IMR-90 (cell line): ENCODE measurements at regions not wholly inside any gene's neighbourhood (a gene's known extent, or its start where the extent isn't known, plus 50 kb on each side); places are given as distances from the start of the nearest gene placed in this dataset.

ENCODE experiments used
- ATAC-seq: fragments of 200-7000 bp; cut with Tn5 transposase; 2 replicates; pipeline ENCODE4 v1.9.1; 2020; ENCODE audit warnings: low read depth, mild to moderate bottlenecking, moderate library complexity
- BruUV-seq: library from RNA; stranded (reverse); fragments of 400-500 nt; replicated peaks from 2 replicates; lab custom pipeline; 2021; lab: Mats Ljungman, UMichigan
- CTCF ChIA-PET: fragments of 300-600 bp; formaldehyde crosslinking; extraction: SDS; loops from one replicate; lab custom pipeline; 2021; ENCODE audit warnings: antibody characterized with exemption; lab: Yijun Ruan, JAX
- POLR2A ChIA-PET: fragments of 300-600 bp; sonication (Branson Sonifier 250); formaldehyde crosslinking; loops from one replicate; lab custom pipeline; 2022; ENCODE audit warnings: antibody characterized with exemption; ENCODE audit not compliant: unreplicated experiment; lab: Charles Lee
- DNase-seq: peaks from one replicate; pipeline ENCODE4 v3.0.0; 2013
- H2AFZ ChIP-seq: replicated peaks from 2 replicates; pipeline ENCODE3; 2013; ENCODE audit warnings: low read length, mild to moderate bottlenecking; ENCODE audit not compliant: poor library complexity
- H2AK5ac ChIP-seq: 2 replicates; pipeline ENCODE4 v1.6.1; 2013; ENCODE audit warnings: low read depth, low read length, inconsistent platforms
- H2AK9ac ChIP-seq: replicated peaks from 2 replicates; pipeline ENCODE3; 2013; ENCODE audit warnings: mild to moderate bottlenecking, low read depth, low read length, moderate library complexity; ENCODE audit not compliant: poor library complexity
- H2BK120ac ChIP-seq: 2 replicates; pipeline ENCODE4 v1.6.1; 2013; ENCODE audit warnings: low read depth, low read length, inconsistent platforms
- H2BK15ac ChIP-seq: 3 replicates; pipeline ENCODE4 v1.6.1; 2013; ENCODE audit warnings: low read depth, low read length, inconsistent platforms
- H2BK20ac ChIP-seq: 2 replicates; pipeline ENCODE4 v1.6.1; 2013; ENCODE audit warnings: low read depth, mild to moderate bottlenecking, inconsistent platforms, low read length, moderate library complexity
- H2BK5ac ChIP-seq: 2 replicates; pipeline ENCODE4 v1.6.1; 2013; ENCODE audit warnings: mild to moderate bottlenecking, low read depth, low read length, inconsistent platforms; ENCODE audit not compliant: poor library complexity, severe bottlenecking
- H3K14ac ChIP-seq: replicated peaks from 2 replicates; pipeline ENCODE4 v1.6.1; 2013; ENCODE audit warnings: low read depth, low read length, inconsistent platforms
- H3K18ac ChIP-seq: 2 replicates; pipeline ENCODE4 v1.6.1; 2013; ENCODE audit warnings: low read depth, low read length, control low read depth
- H3K23ac ChIP-seq: 2 replicates; pipeline ENCODE4 v1.6.1; 2013; ENCODE audit warnings: low read depth, low read length, inconsistent platforms
- H3K27ac ChIP-seq: 2 replicates; pipeline ENCODE4 v1.5.1; 2013; ENCODE audit warnings: mild to moderate bottlenecking, control low read depth, low read length; ENCODE audit not compliant: insufficient read depth
- H3K27me3 ChIP-seq: 2 replicates; pipeline ENCODE4 v1.6.1; 2013; ENCODE audit warnings: low read length; ENCODE audit not compliant: control insufficient read depth, insufficient read depth
- H3K36me3 ChIP-seq: 2 replicates; pipeline ENCODE4 v1.6.1; 2013; ENCODE audit warnings: low read length, mixed read lengths; ENCODE audit not compliant: control insufficient read depth, insufficient read depth
- H3K4ac ChIP-seq: 2 replicates; pipeline ENCODE4 v1.6.1; 2013; ENCODE audit warnings: low read depth, low read length, inconsistent platforms
- H3K4me1 ChIP-seq: 2 replicates; pipeline ENCODE4 v1.6.1; 2013; ENCODE audit warnings: low read length, mixed read lengths; ENCODE audit not compliant: control insufficient read depth, insufficient read depth
- H3K4me2 ChIP-seq: 2 replicates; pipeline ENCODE4 v1.6.1; 2013; ENCODE audit warnings: low read depth, mild to moderate bottlenecking, control low read depth, low read length, moderate library complexity
- H3K4me3 ChIP-seq: 2 replicates; pipeline ENCODE4 v1.5.1; 2013; ENCODE audit warnings: low read depth, mild to moderate bottlenecking, control low read depth, low read length, moderate library complexity; ENCODE audit not compliant: insufficient read depth
- H3K56ac ChIP-seq: 2 replicates; pipeline ENCODE4 v1.6.1; 2013; ENCODE audit warnings: low read length, inconsistent platforms; ENCODE audit not compliant: insufficient read depth; ENCODE audit errors: extremely low read depth
- H3K79me1 ChIP-seq, 2 experiments: 2 replicates each; pipeline ENCODE4 v1.6.1; 2013; ENCODE audit warnings: low read length in 2 of 2, inconsistent platforms in 1 of 2, low read depth in 1 of 2
- H3K9ac ChIP-seq: 2 replicates; pipeline ENCODE4 v1.6.1; 2013; ENCODE audit warnings: low read depth, low read length, control low read depth
- H3K9me1 ChIP-seq: 2 replicates; pipeline ENCODE4 v1.6.1; 2013; ENCODE audit warnings: low read length, inconsistent platforms; ENCODE audit not compliant: insufficient read depth
- H3K9me3 ChIP-seq: 2 replicates; pipeline ENCODE4 v1.6.1; 2013; ENCODE audit warnings: low read length; ENCODE audit not compliant: control insufficient read depth, insufficient read depth
- H4K20me1 ChIP-seq: 2 replicates; pipeline ENCODE4 v1.6.1; 2013; ENCODE audit warnings: low read length, inconsistent platforms; ENCODE audit not compliant: insufficient read depth
- H4K5ac ChIP-seq: 2 replicates; pipeline ENCODE4 v1.6.1; 2013; ENCODE audit warnings: mild to moderate bottlenecking, low read depth, low read length, control low read depth
- H4K8ac ChIP-seq, 2 experiments: 2 replicates each; pipeline ENCODE4 v1.6.1; 2013; ENCODE audit warnings: low read depth in 2 of 2, low read length in 2 of 2, control low read depth in 1 of 2, inconsistent platforms in 1 of 2
- H4K91ac ChIP-seq: 2 replicates; pipeline ENCODE4 v1.6.1; 2013; ENCODE audit warnings: low read depth, low read length, inconsistent platforms; ENCODE audit not compliant: insufficient read depth
- BHLHE40 ChIP-seq: fragments of 150-350 bp; IDR thresholded peaks from 2 replicates; pipeline ENCODE4 v1.6.1; 2016; ENCODE audit warnings: mild to moderate bottlenecking, low read depth, low read length
- CEBPB ChIP-seq: IDR thresholded peaks from 2 replicates; pipeline ENCODE4 v1.6.1; 2012; ENCODE audit warnings: low read depth, low read length, improper control_type of control experiment
- CHD1 ChIP-seq: IDR thresholded peaks from 2 replicates; pipeline ENCODE4 v1.6.1; 2012; ENCODE audit warnings: low read depth, low read length, improper control_type of control experiment
- FOS ChIP-seq: fragments of 150-350 bp; IDR thresholded peaks from 2 replicates; pipeline ENCODE4 v1.6.1; 2016; ENCODE audit warnings: low read depth, low read length
- MAFK ChIP-seq: IDR thresholded peaks from 2 replicates; pipeline ENCODE4 v1.6.1; 2012; ENCODE audit warnings: low read depth, low read length, improper control_type of control experiment
- MAZ ChIP-seq: IDR thresholded peaks from 2 replicates; pipeline ENCODE4 v1.6.1; 2012; ENCODE audit warnings: low read depth, mild to moderate bottlenecking, low read length, improper control_type of control experiment, moderate library complexity, borderline replicate concordance
- MXI1 ChIP-seq: IDR thresholded peaks from 2 replicates; pipeline ENCODE4 v1.6.1; 2012; ENCODE audit warnings: low read depth, mild to moderate bottlenecking, low read length, moderate library complexity, borderline replicate concordance
- NFE2L2 ChIP-seq: fragments of 150-350 bp; IDR thresholded peaks from 2 replicates; pipeline ENCODE4 v1.6.1; 2016; ENCODE audit warnings: low read depth, mild to moderate bottlenecking, low read length
- POLR2A ChIP-seq: IDR thresholded peaks from 2 replicates; pipeline ENCODE4 v1.6.1; 2012; ENCODE audit warnings: mild to moderate bottlenecking, low read depth, low read length
- RAD21 ChIP-seq: IDR thresholded peaks from 2 replicates; pipeline ENCODE4 v1.6.1; 2012; ENCODE audit warnings: low read length, improper control_type of control experiment
- RCOR1 ChIP-seq: IDR thresholded peaks from 2 replicates; pipeline ENCODE4 v1.6.1; 2012; ENCODE audit warnings: mild to moderate bottlenecking, low read length, improper control_type of control experiment; ENCODE audit not compliant: insufficient replicate concordance
- RFX5 ChIP-seq: IDR thresholded peaks from 2 replicates; pipeline ENCODE4 v1.8.0; 2012; ENCODE audit warnings: low read depth, mild to moderate bottlenecking, low read length, moderate library complexity
- SMC3 ChIP-seq: fragments of 150-350 bp; IDR thresholded peaks from 2 replicates; pipeline ENCODE4 v1.6.1; 2016; ENCODE audit warnings: low read depth, mild to moderate bottlenecking, antibody characterized with exemption, low read length, moderate library complexity
- WGBS, 2 experiments: methylation state at CpG; one replicate each; pipeline versions ENCODE4 v1.1.5 to v1.1.7; 2013; ENCODE audit warnings: missing lambda C conversion rate in 2 of 2; ENCODE audit not compliant: insufficient read length in 1 of 2; ENCODE audit errors: extremely low coverage in 2 of 2; 5-methylcytosine and 5-hydroxymethylcytosine counted together
- dilution Hi-C: fragments of 300-500 bp; cut with HindIII; formaldehyde crosslinking; loops from one replicate; pipeline ENCODE4 v1.14.3; 2018; ENCODE audit warnings: low sequenced_read_pairs; ENCODE audit not compliant: unreplicated experiment
- in situ Hi-C: fragments of 300-500 bp; cut with MboI; formaldehyde crosslinking; loops from 3 replicates; pipeline ENCODE4 v1.14.3; 2019; ENCODE audit warnings: low sequenced_read_pairs, inconsistent platforms, mixed read lengths
- intact Hi-C: fragments of 100-400 bp; cut with micrococcal nuclease; formaldehyde crosslinking; loops from 2 replicates; pipeline ENCODE4 v1.10.0; 2022
- TF ChIP-seq, protein P1 (sequence below): fragments of 150-350 bp; IDR thresholded peaks from 2 replicates; pipeline ENCODE4 v1.6.1; 2016; ENCODE audit warnings: low read depth, mild to moderate bottlenecking, low read length, moderate library complexity, borderline replicate concordance
- TF ChIP-seq, protein P2 (sequence below): fragments of 150-350 bp; IDR thresholded peaks from 2 replicates; pipeline ENCODE4 v1.6.1; 2017; ENCODE audit warnings: mild to moderate bottlenecking, antibody characterized with exemption, low read length, low read depth
- TF ChIP-seq, protein P3 (sequence below): conservative IDR thresholded peaks from 2 replicates; pipeline ENCODE4 v1.5.1; 2012; ENCODE audit warnings: mild to moderate bottlenecking, low read depth, low read length, improper control_type of control experiment

DNA sequence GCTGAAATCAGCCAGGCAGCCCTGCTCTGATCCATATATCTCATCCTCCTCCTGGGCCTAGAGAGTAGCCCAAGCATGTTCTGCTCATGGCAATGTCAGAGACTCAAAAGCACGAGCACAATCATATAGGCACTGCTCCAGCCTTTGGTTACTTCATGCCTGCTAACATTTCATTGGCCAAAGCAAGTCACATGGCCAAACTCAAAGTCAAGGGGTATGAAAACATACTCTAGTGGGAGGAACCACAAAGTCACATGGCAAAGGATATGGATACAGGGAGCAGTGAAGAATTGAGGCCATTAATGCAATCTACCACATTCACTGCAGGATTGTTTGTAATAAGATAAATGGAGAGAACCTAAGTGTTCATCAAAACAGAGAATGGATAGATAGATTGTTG lies 87.8 kb upstream of the SPATS2L start:
- Histone ChIP-seq H2BK15ac (no peak overlapping the region), H2BK20ac (no peak overlapping the region), H3K9me1 (no peaks in the 10 kb centered on the region; the same call in 1 of the 2 replicates), H2AFZ (no peak overlapping the region), H3K9ac (no peak overlapping the region), H4K8ac (no peak overlapping the region), H2BK120ac (no peak overlapping the region), H3K4me2 (no peak overlapping the region), H3K56ac (no peak overlapping the region), H2AK5ac (no peak overlapping the region), H3K4me3 (no peak overlapping the region), H4K5ac (no peak overlapping the region), H3K4ac (no peak overlapping the region), H3K27ac (no peak overlapping the region), H3K23ac (no peak overlapping the region), H4K20me1 (no peaks in the 10 kb centered on the region), H2BK5ac (no peak overlapping the region), H3K27me3 (no peaks in the 10 kb centered on the region), H3K4me1 (peaks cover 5% of the 10 kb centered on the region), H3K79me1 (no peaks in the 10 kb centered on the region), H4K91ac (no peak overlapping the region), H3K14ac (no peak overlapping the region; the same call in 1 of the 2 replicates), H3K36me3 (no peaks in the 10 kb centered on the region), H3K18ac (no peak overlapping the region), H2AK9ac (no peak overlapping the region), H3K9me3 (no peaks in the 10 kb centered on the region)
- TF ChIP-seq MAZ: no peak
- TF ChIP-seq, protein P1, sequence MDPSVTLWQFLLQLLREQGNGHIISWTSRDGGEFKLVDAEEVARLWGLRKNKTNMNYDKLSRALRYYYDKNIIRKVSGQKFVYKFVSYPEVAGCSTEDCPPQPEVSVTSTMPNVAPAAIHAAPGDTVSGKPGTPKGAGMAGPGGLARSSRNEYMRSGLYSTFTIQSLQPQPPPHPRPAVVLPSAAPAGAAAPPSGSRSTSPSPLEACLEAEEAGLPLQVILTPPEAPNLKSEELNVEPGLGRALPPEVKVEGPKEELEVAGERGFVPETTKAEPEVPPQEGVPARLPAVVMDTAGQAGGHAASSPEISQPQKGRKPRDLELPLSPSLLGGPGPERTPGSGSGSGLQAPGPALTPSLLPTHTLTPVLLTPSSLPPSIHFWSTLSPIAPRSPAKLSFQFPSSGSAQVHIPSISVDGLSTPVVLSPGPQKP: no peak
- TF ChIP-seq BHLHE40: no peak
- no peak for TF ChIP-seq CHD1
- TF ChIP-seq CEBPB: no peak
- TF ChIP-seq POLR2A: no peak
- TF ChIP-seq RCOR1: no peak
- TF ChIP-seq NFE2L2: no peak
- TF ChIP-seq FOS: no peak
- TF ChIP-seq, protein P2, sequence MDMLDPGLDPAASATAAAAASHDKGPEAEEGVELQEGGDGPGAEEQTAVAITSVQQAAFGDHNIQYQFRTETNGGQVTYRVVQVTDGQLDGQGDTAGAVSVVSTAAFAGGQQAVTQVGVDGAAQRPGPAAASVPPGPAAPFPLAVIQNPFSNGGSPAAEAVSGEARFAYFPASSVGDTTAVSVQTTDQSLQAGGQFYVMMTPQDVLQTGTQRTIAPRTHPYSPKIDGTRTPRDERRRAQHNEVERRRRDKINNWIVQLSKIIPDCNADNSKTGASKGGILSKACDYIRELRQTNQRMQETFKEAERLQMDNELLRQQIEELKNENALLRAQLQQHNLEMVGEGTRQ: no peak
- TF ChIP-seq RAD21: no peak
- no peak for TF ChIP-seq MXI1
- TF ChIP-seq MAFK: no peak
- TF ChIP-seq, protein P3, sequence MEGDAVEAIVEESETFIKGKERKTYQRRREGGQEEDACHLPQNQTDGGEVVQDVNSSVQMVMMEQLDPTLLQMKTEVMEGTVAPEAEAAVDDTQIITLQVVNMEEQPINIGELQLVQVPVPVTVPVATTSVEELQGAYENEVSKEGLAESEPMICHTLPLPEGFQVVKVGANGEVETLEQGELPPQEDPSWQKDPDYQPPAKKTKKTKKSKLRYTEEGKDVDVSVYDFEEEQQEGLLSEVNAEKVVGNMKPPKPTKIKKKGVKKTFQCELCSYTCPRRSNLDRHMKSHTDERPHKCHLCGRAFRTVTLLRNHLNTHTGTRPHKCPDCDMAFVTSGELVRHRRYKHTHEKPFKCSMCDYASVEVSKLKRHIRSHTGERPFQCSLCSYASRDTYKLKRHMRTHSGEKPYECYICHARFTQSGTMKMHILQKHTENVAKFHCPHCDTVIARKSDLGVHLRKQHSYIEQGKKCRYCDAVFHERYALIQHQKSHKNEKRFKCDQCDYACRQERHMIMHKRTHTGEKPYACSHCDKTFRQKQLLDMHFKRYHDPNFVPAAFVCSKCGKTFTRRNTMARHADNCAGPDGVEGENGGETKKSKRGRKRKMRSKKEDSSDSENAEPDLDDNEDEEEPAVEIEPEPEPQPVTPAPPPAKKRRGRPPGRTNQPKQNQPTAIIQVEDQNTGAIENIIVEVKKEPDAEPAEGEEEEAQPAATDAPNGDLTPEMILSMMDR: no peak
- no peak for TF ChIP-seq RFX5
- TF ChIP-seq SMC3: no peak
- ChIA-PET POLR2A (no interaction called here), CTCF (no interaction called here)
- BruUV-seq: no TSS peak
- no peak for ATAC-seq
- dilution Hi-C loops (no loop called here), in situ Hi-C loops (no loop called here), intact Hi-C loops (no loop called here)
- WGBS, 2 experiments: 83% methylated on average over 1 of the region's 1 CpG; no CpG with 5 or more reads in 1 of the 2 experiments
- DNase-seq: no peak
